SK-N-DZ (cell line): ENCODE measurements at regions not wholly inside any gene's neighbourhood (a gene's known extent, or its start where the extent isn't known, plus 50 kb on each side); places are given as distances from the start of the nearest gene placed in this dataset.

Source experiments
- DNase-seq: peaks from one replicate; pipeline ENCODE4 v3.0.0-alpha.2; 2015; ENCODE audit warnings: low spot score

- no peak for DNase-seq
Observed at GRCh38 chr14:38336298-38336697, 80.4 kb upstream of the CLEC14A start.

GRCh38 chr14:38330275-38330674, 74.4 kb upstream of the CLEC14A start:
- DNase-seq = no peak

GRCh38 chr14:38329246-38329645, 73.4 kb upstream of the CLEC14A start:
- no peak for DNase-seq

- no peak for DNase-seq
Observed at GRCh38 chr14:38316922-38317321, 61.0 kb upstream of the CLEC14A start.

GRCh38 chr14:38311655-38312054, 55.8 kb upstream of the CLEC14A start:
- no peak for DNase-seq

DNA sequence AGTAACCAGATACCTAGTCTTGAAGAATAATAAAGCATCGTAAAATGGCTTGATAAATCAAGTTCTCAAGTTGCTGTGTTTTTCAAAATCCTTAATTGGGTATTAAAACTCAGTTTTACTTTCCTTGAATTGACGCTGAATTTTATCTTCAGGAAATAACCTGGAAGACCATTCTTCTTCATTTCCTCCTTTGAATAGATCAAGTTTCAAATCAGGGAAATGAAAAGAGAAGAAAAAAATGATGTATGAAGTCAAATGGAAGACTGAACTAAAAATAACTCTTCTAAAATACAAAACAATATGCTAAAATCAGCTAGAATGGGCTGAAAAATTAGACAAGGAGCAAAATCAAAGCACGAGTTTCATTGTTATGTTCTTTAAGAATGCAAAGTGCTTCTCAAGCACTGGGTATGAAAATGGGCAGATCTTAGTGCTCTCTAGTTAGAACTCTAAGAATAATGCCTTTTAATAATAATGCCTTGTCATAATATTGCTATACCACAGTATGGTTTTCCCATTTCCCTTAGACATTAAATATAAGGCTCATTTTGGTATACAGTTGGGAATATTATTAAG, 54.6 kb upstream of the CLEC14A start:
- no peak for DNase-seq

DNA sequence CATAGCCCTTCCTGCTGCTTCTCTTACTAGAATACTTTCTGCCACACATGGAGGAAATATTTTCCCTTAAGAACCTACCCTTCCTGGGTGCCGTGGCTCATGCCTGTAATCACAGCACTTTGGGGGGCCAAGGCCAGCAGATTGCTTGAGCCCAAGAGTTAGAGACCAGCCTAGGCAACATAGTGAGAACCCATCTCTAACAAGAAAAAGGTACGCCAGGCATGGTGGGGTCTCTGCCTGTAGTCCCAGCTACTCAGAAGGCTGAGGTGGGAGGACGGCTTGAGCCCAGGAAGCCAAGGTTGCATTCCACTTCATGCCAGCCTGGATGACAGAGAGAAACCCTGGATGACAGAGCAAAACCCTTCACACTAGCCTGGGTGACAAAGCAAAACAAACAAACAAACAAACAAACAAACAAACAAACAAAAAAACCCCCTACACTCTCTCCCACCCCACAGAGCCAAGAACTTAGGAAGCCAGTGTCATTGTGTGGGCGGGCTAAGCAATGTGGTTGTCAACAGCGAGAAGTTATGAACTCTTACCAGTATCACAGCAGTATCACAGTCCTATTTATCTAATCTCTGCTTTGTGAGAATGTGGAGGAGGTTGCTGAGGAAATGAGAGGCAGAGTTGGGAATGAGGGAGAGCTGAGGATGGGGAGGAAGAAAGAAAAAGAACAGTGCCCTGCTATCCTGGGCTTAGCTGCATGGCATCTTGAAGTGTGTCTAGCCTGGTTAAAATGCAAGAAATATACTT, 53.8 kb upstream of the CLEC14A start:
- no peak for DNase-seq
